Upper lobe of left lung (tissue), 6 donors: ENCODE measurements at regions not wholly inside any gene's neighbourhood (a gene's known extent, or its start where the extent isn't known, plus 50 kb on each side); places are given as distances from the start of the nearest gene placed in this dataset.
A peak's percentile ranks its signal among the peaks of the same experiment; 100 is the strongest.

Experiments used
- ATAC-seq, 2 donors: fragments of 200-7000 bp; cut with Tn5 transposase; one replicate each; pipeline ENCODE4 v1.9.1; 2022; ENCODE audit warnings: mild to moderate bottlenecking in 2 of 2, moderate library complexity in 2 of 2; ENCODE audit not compliant: low FRiP score in 2 of 2
- DNase-seq, 2 donors: peaks; one replicate each; pipeline ENCODE4 v3.0.0-alpha.2; 2019 to 2020
- H3K27ac ChIP-seq, 4 donors: fragments of 200-600 bp; sonication (generic); one replicate each; pipeline ENCODE4 v1.5.1; 2016 to 2019
- H3K27me3 ChIP-seq, 4 donors: fragments of 200-600 bp; sonication (generic); one replicate each; pipeline ENCODE4 v1.5.1; 2017 to 2019
- H3K36me3 ChIP-seq, 4 donors: fragments of 200-600 bp; sonication (generic); one replicate each; pipeline ENCODE4 v1.5.1; 2016 to 2019
- H3K4me1 ChIP-seq, 4 donors: fragments of 200-600 bp; sonication (generic); one replicate each; pipeline ENCODE4 v1.5.1; 2018 to 2019
- H3K4me3 ChIP-seq, 4 donors: fragments of 200-600 bp; sonication (generic); one replicate each; pipeline ENCODE4 v1.5.1; 2017 to 2019; ENCODE audit warnings: mild to moderate bottlenecking in 2 of 4, moderate library complexity in 1 of 4
- H3K9me3 ChIP-seq, 4 donors: fragments of 200-600 bp; sonication (generic); one replicate each; pipeline ENCODE4 v1.5.1; 2018 to 2019
- EP300 ChIP-seq, 4 donors: sonication (generic); formaldehyde crosslinking; IDR thresholded peaks; one replicate each; pipeline ENCODE4 v1.5.1; 2017; ENCODE audit warnings: antibody characterized with exemption in 4 of 4, control low read depth in 2 of 4
- POLR2A ChIP-seq, 4 donors: fragments of 450-650 bp; IDR thresholded peaks; one replicate each; pipeline ENCODE4 v1.5.1; 2016 to 2017; ENCODE audit warnings: antibody characterized with exemption in 4 of 4, mild to moderate bottlenecking in 2 of 4
- POLR2AphosphoS5 ChIP-seq, 2 donors: sonication (generic); formaldehyde crosslinking; IDR thresholded peaks; one replicate each; pipeline ENCODE4 v1.5.1; 2017; ENCODE audit warnings: antibody characterized with exemption in 2 of 2
- WGBS, 2 donors: methylation state at CpG; one replicate each; pipeline ENCODE4 v1.1.5; 2017 to 2018; 5-methylcytosine and 5-hydroxymethylcytosine counted together
- TF ChIP-seq, protein P1 (sequence below), 6 experiments: fragments of 450-650 bp in 4 of 6; fragments of 200-600 bp in 2 of 6; sonication (generic) in 2 of 6; IDR thresholded peaks; one replicate each; pipeline ENCODE4 v1.5.1; 2016 to 2019; ENCODE audit warnings: antibody characterized with exemption in 6 of 6
- donor health status: DM: no; HTN: no; CAD: no; lungs with moderate emphysema.
- donor health status: DM: no; HTN: yes; CAD: no; lungs with severe emphysema.

DNA sequence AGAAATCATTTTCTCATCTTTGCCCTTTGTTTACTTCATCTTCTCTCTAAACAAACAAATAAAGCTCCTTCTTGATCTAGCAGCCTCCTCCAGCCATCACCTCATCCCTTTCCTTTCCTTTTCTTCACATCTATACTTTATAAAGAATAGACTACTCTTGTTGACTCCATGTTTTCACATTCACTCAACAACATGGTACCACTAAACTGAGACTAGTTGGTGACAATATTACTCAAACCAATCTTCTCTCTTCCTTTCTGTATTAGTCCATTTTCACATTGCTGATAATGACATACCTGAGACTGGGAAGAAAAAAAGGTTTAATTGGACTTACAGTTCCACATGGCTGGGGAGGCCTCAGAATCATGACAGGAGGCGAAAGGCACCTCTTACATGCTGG is 324.7 kb downstream of the SOX2 start:
- 81 to 89% methylated on average over 1 of the region's 1 CpG for WGBS, 2 donors
- no peaks in the 10 kb centered on the region for H3K9me3 ChIP-seq
- no peaks in the 10 kb centered on the region for H3K36me3 ChIP-seq
- no peak overlapping the region for H3K27ac ChIP-seq
- TF ChIP-seq, protein P1, sequence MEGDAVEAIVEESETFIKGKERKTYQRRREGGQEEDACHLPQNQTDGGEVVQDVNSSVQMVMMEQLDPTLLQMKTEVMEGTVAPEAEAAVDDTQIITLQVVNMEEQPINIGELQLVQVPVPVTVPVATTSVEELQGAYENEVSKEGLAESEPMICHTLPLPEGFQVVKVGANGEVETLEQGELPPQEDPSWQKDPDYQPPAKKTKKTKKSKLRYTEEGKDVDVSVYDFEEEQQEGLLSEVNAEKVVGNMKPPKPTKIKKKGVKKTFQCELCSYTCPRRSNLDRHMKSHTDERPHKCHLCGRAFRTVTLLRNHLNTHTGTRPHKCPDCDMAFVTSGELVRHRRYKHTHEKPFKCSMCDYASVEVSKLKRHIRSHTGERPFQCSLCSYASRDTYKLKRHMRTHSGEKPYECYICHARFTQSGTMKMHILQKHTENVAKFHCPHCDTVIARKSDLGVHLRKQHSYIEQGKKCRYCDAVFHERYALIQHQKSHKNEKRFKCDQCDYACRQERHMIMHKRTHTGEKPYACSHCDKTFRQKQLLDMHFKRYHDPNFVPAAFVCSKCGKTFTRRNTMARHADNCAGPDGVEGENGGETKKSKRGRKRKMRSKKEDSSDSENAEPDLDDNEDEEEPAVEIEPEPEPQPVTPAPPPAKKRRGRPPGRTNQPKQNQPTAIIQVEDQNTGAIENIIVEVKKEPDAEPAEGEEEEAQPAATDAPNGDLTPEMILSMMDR (IDR thresholded peaks at IDR 0.05) = no peak
- TF ChIP-seq POLR2AphosphoS5 (IDR thresholded peaks at IDR 0.05) (no peak), POLR2A (IDR thresholded peaks at IDR 0.05) (no peak), EP300 (IDR thresholded peaks at IDR 0.05) (no peak)
- H3K4me3 ChIP-seq = no peak overlapping the region
- H3K27me3 ChIP-seq = no peaks in the 10 kb centered on the region
- ATAC-seq (no peak), DNase-seq (no peak)
- H3K4me1 ChIP-seq = no peaks in the 10 kb centered on the region

DNA sequence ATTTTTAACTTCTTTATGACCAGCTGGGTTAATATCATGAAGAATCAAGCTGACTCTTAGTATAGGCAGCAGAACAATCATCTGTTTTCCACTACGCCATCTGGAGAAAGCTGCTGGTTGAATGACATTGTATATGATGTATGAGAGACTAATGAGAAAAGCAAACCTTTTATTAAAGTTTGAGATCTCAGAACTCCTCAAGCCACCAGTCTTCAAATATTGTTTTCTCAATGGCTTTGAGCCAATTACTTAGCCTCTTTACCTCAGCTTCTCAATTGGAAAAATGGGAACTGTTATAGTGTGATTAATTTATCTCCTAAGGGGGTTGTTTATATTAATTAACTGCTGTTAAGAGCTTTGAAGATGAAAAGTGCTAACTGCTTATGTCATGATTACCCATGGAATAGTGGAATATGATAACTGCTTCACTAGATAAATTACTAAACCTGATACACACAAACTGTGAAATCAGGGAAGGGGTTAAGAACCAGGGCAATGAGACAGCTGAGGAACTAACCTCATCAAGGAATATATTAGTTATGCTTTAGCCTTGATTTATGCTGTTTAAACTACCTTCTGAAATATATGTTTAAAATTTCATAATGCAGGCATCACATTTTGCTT is 330.1 kb downstream of the SOX2 start:
- Histone ChIP-seq H3K27me3 (no peaks in the 10 kb centered on the region), H3K9me3 (no peaks in the 10 kb centered on the region), H3K36me3 (no peaks in the 10 kb centered on the region), H3K27ac (no peak overlapping the region), H3K4me3 (no peak overlapping the region), H3K4me1 (no peaks in the 10 kb centered on the region)
- WGBS, 2 donors = 83 to 93% methylated on average over 1 of the region's 1 CpG
- ATAC-seq = no peak
- TF ChIP-seq EP300 (IDR thresholded peaks at IDR 0.05) = no peak
- no peak for TF ChIP-seq POLR2AphosphoS5 (IDR thresholded peaks at IDR 0.05)
- TF ChIP-seq, protein P1 (IDR thresholded peaks at IDR 0.05) = no peak
- no peak for TF ChIP-seq POLR2A (IDR thresholded peaks at IDR 0.05)
- no peak for DNase-seq

DNA sequence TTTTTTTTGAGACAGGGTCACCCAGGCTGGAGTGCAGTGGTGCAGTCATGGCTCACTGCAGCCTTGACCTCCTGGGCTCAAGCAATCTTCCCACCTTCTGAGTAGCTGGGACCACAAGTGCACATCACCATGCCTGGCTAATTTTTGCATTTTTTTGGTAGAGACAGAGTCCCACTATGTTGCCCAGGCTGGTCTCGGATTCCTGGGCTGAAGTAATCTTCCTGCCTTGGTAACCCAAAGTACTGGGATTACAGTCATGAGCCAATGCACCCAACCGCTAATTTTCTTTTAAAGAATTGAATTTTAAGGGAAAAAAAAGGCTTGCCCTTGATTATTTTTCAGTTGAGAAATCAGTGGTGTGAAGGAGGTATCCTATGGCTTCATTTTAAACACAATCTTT is 334.0 kb downstream of the SOX2 start:
- DNase-seq (no peak), ATAC-seq (no peak)
- Histone ChIP-seq H3K4me1 (no peaks in the 10 kb centered on the region), H3K27me3 (no peaks in the 10 kb centered on the region), H3K4me3 (no peak overlapping the region), H3K9me3 (no peaks in the 10 kb centered on the region), H3K36me3 (no peaks in the 10 kb centered on the region), H3K27ac (no peak overlapping the region)
- 78 to 91% methylated on average over 2 of the region's 2 CpGs for WGBS, 2 donors
- TF ChIP-seq EP300 (IDR thresholded peaks at IDR 0.05) = no peak
- no peak for TF ChIP-seq POLR2AphosphoS5 (IDR thresholded peaks at IDR 0.05)
- TF ChIP-seq POLR2A (IDR thresholded peaks at IDR 0.05) = no peak
- TF ChIP-seq, protein P1 (IDR thresholded peaks at IDR 0.05) = no peak

DNA sequence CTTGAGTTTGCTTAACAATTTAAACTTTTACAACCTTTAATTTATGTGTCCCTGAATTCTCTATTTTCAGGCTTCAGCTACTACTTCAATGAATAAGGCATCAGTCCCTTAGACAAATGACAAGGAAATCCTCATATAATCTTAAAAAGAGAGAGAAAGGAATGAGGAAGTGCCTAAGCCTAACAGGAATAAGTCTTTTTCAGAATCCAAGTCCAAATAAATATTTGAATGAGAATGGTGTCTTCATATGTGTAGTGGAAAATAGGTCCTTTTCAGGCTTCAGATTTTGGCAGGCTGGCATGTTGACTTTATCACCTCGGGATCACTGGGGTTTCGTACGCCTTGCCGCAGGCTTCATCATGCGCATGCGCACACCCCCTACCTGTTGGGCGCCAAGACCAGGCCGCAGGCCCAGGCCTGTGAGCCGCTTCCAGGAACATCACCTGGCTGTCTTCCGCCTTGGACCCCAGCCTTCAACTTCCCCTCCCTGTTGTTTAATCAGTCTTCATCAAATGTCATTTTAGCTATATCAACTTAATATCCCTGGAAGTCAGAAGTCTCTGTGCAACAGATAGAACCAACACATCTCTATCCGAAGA is 334.5 kb downstream of the SOX2 start:
- Histone ChIP-seq H3K9me3 (no peaks in the 10 kb centered on the region), H3K4me1 (no peaks in the 10 kb centered on the region), H3K4me3 (no peak overlapping the region), H3K27me3 (no peaks in the 10 kb centered on the region), H3K27ac (no peak overlapping the region), H3K36me3 (no peaks in the 10 kb centered on the region)
- 81 to 88% methylated on average over 11 of the region's 11 CpGs for WGBS, 2 donors
- no peak for ATAC-seq
- peak in 1 of 2 donors; percentile 48 for DNase-seq
- no peak for TF ChIP-seq EP300 (IDR thresholded peaks at IDR 0.05)
- no peak for TF ChIP-seq POLR2AphosphoS5 (IDR thresholded peaks at IDR 0.05)
- TF ChIP-seq POLR2A (IDR thresholded peaks at IDR 0.05) = no peak
- TF ChIP-seq, protein P1 (IDR thresholded peaks at IDR 0.05) = no peak

DNA sequence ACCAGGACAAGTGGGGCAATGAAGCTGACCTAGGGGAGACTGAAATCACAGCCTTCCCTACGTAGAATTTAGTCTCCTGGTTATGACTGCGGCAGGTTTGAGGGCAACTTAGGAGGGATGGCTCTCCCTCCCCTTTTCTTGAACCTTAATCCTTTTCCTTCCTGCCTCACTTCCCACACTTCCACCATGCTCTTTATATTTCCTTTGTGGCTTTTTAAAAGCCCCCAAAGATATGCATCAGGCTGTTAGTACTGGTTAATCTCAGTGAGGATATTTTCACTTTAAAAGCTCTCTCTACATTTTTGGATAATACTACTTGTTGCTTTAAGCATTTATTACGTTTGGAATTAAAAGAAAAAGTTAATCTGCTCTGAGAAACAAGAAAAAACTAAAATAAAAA is 339.2 kb downstream of the SOX2 start:
- no peak overlapping the region for H3K4me3 ChIP-seq
- TF ChIP-seq, protein P1 (IDR thresholded peaks at IDR 0.05) = no peak
- no peak for TF ChIP-seq EP300 (IDR thresholded peaks at IDR 0.05)
- no peak for TF ChIP-seq POLR2AphosphoS5 (IDR thresholded peaks at IDR 0.05)
- no peak for TF ChIP-seq POLR2A (IDR thresholded peaks at IDR 0.05)
- H3K27ac ChIP-seq = no peak overlapping the region
- H3K36me3 ChIP-seq = no peaks in the 10 kb centered on the region
- no peaks in the 10 kb centered on the region for H3K4me1 ChIP-seq
- H3K27me3 ChIP-seq = no peaks in the 10 kb centered on the region
- WGBS, 2 donors = 39 to 47% methylated on average over 3 of the region's 3 CpGs
- H3K9me3 ChIP-seq = no peaks in the 10 kb centered on the region
- ATAC-seq = no peak
- no peak for DNase-seq
